Fibroblast of pulmonary artery (primary cell): ENCODE measurements at regions not wholly inside any gene's neighbourhood (a gene's known extent, or its start where the extent isn't known, plus 50 kb on each side); places are given as distances from the start of the nearest gene placed in this dataset.

Source experiments
- DNase-seq: peaks from one replicate; pipeline ENCODE4 v3.0.0-alpha.2; 2010; ENCODE audit warnings: low read depth
- H3K4me3 ChIP-seq: replicated peaks from 2 replicates; pipeline ENCODE4 v1.5.1; 2011; ENCODE audit warnings: low read depth, mild to moderate bottlenecking, control low read depth, low read length, moderate library complexity
- CTCF ChIP-seq: IDR thresholded peaks from 2 replicates; pipeline ENCODE4 v1.5.1; 2011; ENCODE audit warnings: mild to moderate bottlenecking, control low read depth, low read length, inconsistent platforms; ENCODE audit errors: missing control alignments

GRCh38 chr6:159118924-159119323, 50.3 kb upstream of the FNDC1 start:
- no peak for TF ChIP-seq CTCF
- DNase-seq = no peak
- H3K4me3 ChIP-seq = no peak overlapping the region

GRCh38 chr6:159117563-159117962, 51.6 kb upstream of the FNDC1 start:
- no peak for TF ChIP-seq CTCF
- DNase-seq = no peak

GRCh38 chr6:159117046-159117445, 52.2 kb upstream of the FNDC1 start:
- H3K4me3 ChIP-seq = no peak overlapping the region
- no peak for TF ChIP-seq CTCF
- peak; percentile 31 for DNase-seq

More at GRCh38 chr6:159117563-159117962, 51.6 kb upstream of the FNDC1 start:
- no peak overlapping the region for H3K4me3 ChIP-seq

GRCh38 chr6:159116343-159116742, 52.9 kb upstream of the FNDC1 start:
- H3K4me3 ChIP-seq = no peak overlapping the region
- TF ChIP-seq CTCF = no peak
- no peak for DNase-seq

- DNase-seq = no peak
- no peak overlapping the region for H3K4me3 ChIP-seq
- TF ChIP-seq CTCF = no peak
Measured at GRCh38 chr6:159114569-159114968, 54.6 kb upstream of the FNDC1 start.

- no peak for DNase-seq
- H3K4me3 ChIP-seq = no peak overlapping the region
- TF ChIP-seq CTCF = no peak
Measured at GRCh38 chr6:159113223-159113622, 56.0 kb upstream of the FNDC1 start.

GRCh38 chr6:159112714-159113113, 56.5 kb upstream of the FNDC1 start:
- no peak for TF ChIP-seq CTCF
- DNase-seq = no peak
- no peak overlapping the region for H3K4me3 ChIP-seq
